ENCODE measurements at regions not wholly inside any gene's neighbourhood (a gene's known extent, or its start where the extent isn't known, plus 50 kb on each side); places are given as distances from the start of the nearest gene placed in this dataset.

- DNase-seq: no peak
These were observed 329.8 kb upstream of the RASGRP1 start for GRCh38 chr15:38894243-38894948.

GRCh38 chr15:38895326-38896255 is 331.0 kb upstream of the RASGRP1 start:
- DNase-seq: no peak

GRCh38 chr15:38896647-38897046 is 332.0 kb upstream of the RASGRP1 start:
- no peak for DNase-seq

- no peak for DNase-seq
These were observed 332.9 kb upstream of the RASGRP1 start for GRCh38 chr15:38897551-38897950.

DNA sequence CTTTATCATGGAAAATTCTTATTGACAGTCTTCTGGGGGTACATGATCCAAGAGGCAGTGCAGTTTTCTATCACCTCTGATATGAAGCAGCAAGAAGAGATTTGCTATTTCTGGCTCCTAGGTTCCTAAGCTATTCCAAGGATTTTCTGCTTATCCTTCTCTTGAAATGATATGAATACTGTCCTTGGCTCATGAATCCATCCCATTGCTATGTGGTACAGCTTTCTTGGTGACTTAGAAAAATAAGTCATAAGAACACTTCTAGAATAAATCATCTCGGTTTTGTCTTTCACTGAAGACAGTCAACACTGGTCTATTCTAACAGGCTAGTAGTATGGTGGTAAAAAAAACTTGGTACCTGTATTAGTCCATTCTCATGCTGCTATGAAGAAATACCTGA is 333.6 kb upstream of the RASGRP1 start:
- DNase-seq: no peak

DNA sequence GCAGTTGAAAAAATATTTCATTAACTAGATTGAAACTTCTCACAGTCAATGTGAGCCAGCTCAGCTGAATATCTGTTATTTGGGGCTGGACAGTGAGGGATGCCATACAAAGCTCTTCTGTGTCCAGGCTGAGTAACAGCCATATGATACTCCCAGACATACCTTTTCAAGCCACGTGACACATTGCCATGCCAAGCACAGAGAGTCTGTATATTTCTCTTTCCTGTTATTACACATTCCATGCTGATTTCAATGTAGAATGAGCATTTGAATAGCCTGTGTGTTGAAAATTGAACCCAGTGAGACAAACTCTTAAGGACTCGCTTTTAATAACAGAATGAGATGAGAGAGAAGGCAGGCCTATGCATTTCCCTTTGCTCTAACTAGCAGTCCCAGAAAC is 334.7 kb upstream of the RASGRP1 start:
- DNase-seq: no peak

DNA sequence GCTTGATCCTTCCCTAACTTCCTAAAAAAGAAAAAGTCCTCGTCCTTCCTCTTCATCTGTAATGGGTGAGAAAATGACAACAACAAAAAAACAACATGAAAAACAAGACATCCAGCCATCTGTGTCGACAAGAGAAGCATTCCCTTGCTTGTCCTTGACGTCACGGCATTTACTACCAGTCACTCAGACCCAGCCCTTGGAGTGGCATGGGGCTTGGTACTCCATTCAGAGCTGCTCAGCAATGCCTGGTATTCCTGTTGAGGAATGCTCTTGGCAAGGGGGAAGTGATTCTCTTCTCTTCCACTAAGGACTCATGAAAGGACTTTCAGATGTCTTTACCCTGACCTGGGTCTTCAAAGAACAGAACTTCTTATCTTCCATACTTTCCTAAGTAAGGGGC is 339.7 kb upstream of the RASGRP1 start:
- DNase-seq: no peak

- no peak for DNase-seq
These were observed 341.0 kb upstream of the RASGRP1 start for GRCh38 chr15:38905632-38906031.

- DNase-seq: no peak
These were observed 356.4 kb upstream of the RASGRP1 start for GRCh38 chr15:38920966-38921365.

GRCh38 chr15:38921471-38921870 is 356.9 kb upstream of the RASGRP1 start:
- no peak for DNase-seq

DNA sequence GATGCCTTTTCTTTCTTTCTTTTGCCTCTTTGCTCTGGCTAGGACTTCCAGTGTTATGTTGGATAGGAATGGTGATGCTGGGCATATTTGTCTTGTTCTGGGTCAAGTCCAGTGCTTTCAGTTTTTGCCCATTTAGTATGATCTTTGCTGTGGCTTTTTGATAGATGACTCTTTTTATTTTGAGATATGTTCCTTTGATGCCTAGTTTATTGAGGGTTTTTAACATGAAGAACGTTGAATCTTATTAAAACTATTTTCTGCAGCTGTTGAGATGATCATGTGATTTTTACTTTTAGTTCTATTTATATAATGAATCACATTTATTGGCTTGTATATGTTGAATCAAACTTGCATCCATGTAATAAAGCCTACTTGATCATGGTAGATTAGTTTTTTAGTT is 363.8 kb upstream of the RASGRP1 start:
- DNase-seq: no peak

- DNase-seq: no peak
These were observed 366.4 kb upstream of the RASGRP1 start for GRCh38 chr15:38930851-38931572.

DNA sequence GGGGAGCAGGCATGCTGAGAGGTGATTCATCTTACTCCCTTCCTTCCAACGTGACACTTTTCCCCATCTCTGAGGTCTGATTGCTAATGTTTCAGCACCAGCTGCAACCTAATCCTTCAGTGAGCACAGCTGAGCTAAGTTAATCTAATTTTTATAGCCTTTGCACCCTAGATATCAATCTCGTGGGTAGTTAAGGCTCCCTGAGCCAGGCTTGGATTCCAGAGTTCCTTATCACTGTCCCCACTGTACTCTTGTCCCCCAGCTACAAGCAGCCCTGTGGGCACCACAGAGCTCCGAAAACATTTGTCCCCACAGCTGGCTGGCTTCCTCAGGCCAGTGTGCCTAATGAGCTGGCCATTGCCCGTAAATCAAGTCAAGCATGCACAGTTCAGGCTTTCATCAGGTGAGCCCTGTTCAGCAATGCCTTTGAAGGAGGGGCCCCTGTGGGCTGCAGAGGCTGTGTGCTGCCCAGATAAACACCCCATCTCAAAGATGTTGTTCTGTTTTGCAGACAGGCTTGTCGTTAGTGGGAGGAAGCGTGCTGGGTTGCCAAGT is 376.9 kb upstream of the RASGRP1 start:
- DNase-seq: no peak

GRCh38 chr15:38944536-38944935 is 379.9 kb upstream of the RASGRP1 start:
- no peak for DNase-seq

- no peak for DNase-seq
These were observed 381.1 kb upstream of the RASGRP1 start for GRCh38 chr15:38945551-38946298.

- no peak for DNase-seq
These were observed 389.5 kb upstream of the RASGRP1 start for GRCh38 chr15:38954090-38954489.

GRCh38 chr15:38961456-38961855 is 396.8 kb upstream of the RASGRP1 start:
- no peak for DNase-seq

DNA sequence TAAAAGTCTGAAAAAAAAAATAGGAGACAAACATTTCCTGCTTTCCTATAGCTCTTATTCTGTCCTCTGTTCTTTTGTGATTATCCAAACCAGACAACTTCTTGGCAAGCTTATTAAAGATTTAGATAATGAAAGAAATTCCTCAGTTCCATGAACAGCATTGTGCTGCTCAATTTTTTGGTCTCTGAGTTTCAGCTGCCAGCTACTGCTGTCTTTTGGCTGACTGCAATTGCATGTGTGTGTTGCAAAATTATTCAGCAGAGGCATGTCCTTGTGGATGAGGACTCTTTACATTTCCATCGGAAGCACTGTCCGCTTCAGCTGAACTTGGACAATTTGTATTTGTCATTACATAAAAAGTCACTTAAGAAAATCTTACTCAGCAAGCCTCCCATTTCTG is 397.3 kb upstream of the RASGRP1 start:
- no peak for DNase-seq

DNA sequence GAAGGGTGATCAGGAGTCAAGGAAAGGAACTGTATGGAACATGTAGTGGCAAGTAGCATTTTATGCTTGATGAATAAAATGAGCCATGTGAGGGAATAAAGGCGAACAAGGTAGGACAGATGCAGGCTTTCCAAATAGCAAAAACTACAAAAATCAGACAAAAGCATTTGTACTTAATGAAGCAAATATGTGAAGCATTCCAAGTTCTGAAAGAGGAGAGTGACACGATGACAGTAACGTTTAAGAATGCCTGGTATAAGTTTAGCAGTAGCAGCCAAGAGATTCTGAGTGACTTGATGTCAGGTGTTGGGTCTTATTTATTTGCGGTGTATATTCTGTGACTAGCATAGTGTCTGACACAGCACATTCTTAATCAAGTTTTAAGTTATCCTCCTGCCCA is 408.2 kb upstream of the RASGRP1 start:
- no peak for DNase-seq

DNA sequence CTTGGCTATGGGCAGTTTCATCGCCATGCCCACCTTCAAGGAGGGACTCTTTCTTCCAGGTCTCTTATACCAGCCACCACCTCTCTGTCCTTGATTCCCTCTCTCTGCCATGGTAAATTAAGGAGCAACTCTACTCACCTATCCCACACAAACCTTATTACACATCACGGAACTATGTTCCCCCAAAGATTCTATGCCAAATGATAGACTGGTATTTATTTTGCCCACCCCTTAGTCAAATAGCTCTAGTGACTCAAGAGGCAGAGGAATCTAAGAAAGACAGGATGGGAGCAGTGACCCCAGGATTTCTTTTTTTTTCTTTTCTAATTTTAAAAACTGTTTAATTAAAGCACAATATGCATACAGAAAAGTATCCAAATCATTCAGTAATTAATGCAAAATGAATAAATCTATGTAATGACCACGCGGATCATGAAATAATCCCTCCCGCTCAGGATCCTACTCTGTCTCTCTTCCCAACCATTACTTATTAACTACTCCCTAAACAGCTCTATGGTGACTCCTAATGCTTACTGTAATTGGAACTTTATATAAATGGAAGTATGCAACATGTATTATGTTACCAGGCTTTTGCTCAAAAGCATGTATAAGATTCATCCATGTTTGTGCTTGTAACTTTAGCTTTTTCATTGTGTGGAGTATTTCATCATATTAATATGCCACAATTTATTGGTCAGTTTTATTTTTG is 410.8 kb upstream of the RASGRP1 start:
- DNase-seq: no peak

DNA sequence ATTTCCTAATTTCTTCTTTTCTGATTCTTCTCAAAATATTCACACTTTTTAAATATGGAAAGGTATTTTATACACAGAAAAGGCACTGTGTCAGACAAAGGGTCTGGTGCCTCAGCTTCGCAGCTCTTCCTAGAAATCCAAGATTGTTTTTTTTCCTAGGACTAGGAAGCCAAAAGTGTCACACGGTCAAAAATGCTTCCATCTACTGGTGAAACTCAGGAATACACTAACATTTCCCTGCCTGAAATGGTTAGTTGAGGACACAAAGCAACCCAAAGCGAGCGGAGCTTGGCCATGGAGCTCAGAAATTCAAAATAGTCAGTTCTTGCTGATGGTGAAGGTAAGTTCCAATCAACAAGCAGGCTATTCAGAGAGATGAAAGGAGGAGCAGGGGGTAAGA is 426.5 kb upstream of the RASGRP1 start:
- DNase-seq: no peak

DNA sequence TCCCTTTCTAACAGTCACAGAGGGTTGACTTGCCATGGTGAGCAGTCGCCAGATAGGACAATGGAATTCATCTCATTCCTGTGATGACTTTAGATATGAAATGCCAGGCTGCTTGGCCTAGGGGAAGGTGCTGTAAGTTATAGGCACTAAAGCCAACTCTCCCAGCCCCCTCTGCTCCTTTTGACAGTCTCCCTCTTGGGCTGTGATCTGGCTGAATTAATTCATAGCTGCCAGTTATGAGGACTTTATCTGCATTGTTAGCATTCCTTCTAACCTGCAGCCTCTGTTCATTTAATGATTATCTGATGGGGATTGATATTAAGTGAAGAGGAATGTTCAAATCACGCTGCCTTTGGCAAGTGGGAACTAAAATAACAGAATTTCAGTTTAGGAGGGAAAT is 427.1 kb upstream of the RASGRP1 start:
- DNase-seq: no peak

Measured in activated naive CD4-positive, alpha-beta T cell treated with anti-CD3 and anti-CD28 coated beads, Interleukin-2, amount 50 U/mL, for 16 hours (primary cell).